ENCODE measurements at regions not wholly inside any gene's neighbourhood (a gene's known extent, or its start where the extent isn't known, plus 50 kb on each side); places are given as distances from the start of the nearest gene placed in this dataset.

- Histone ChIP-seq H3K9me3 (ENCODE audit: severe bottlenecking) (no peaks in the 10 kb centered on the region), H3K36me3 (ENCODE audit: low read depth) (no peaks in the 10 kb centered on the region), H3K4me3 (ENCODE audit: severe bottlenecking) (no peak overlapping the region), H3K27ac (ENCODE audit: poor library complexity, severe bottlenecking) (no peak overlapping the region), H3K27me3 (ENCODE audit: insufficient read depth, poor library complexity, severe bottlenecking) (no peaks in the 10 kb centered on the region), H3K4me1 (ENCODE audit: insufficient read depth, poor library complexity, severe bottlenecking) (peaks cover 5% of the 10 kb centered on the region)
- no peak for ATAC-seq (ENCODE audit: low read depth)
- TF ChIP-seq CTCF (IDR thresholded peaks at IDR 0.05; ENCODE audit: poor library complexity, severe bottlenecking) = no peak
- DNase-seq (ENCODE audit: low spot score) = no peak
Measured at GRCh38 chr4:165720411-165721082, 152.5 kb upstream of the TLL1 start.

DNA sequence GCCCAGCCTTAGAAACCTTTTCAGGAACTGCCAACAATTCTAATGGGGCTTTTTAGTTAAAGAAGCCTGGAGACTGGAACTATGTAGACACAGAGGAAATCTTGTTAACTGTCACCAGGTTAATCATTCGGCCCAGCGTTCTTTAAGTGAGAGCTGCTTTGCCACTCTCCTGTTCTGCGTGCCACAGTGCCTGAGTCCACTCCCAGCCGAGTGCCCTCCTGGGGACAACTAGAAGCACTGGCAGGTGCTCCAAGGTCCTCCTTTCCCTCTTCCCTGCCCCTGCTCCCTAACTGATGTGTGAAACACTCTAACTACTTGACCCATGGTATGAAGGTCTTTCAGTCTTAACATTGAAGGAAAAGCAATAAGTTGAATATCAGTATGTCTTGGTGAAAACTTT lies 151.2 kb upstream of the TLL1 start:
- peaks cover 5% of the 10 kb centered on the region for H3K4me1 ChIP-seq (ENCODE audit: insufficient read depth, poor library complexity, severe bottlenecking)
- no peak for TF ChIP-seq CTCF (IDR thresholded peaks at IDR 0.05; ENCODE audit: poor library complexity, severe bottlenecking)
- ATAC-seq (ENCODE audit: low read depth) (no peak), DNase-seq (ENCODE audit: low spot score) (no peak)
- no peak overlapping the region for H3K27ac ChIP-seq (ENCODE audit: poor library complexity, severe bottlenecking)
- no peaks in the 10 kb centered on the region for H3K27me3 ChIP-seq (ENCODE audit: insufficient read depth, poor library complexity, severe bottlenecking)
- H3K4me3 ChIP-seq (ENCODE audit: severe bottlenecking) = no peak overlapping the region
- no peaks in the 10 kb centered on the region for H3K9me3 ChIP-seq (ENCODE audit: severe bottlenecking)
- H3K36me3 ChIP-seq (ENCODE audit: low read depth) = no peaks in the 10 kb centered on the region

- no peak for TF ChIP-seq CTCF (IDR thresholded peaks at IDR 0.05; ENCODE audit: poor library complexity, severe bottlenecking)
- H3K27ac ChIP-seq (ENCODE audit: poor library complexity, severe bottlenecking) = no peak overlapping the region
- no peak overlapping the region for H3K4me3 ChIP-seq (ENCODE audit: severe bottlenecking)
- H3K4me1 ChIP-seq (ENCODE audit: insufficient read depth, poor library complexity, severe bottlenecking) = peaks cover 5% of the 10 kb centered on the region
- H3K27me3 ChIP-seq (ENCODE audit: insufficient read depth, poor library complexity, severe bottlenecking) = no peaks in the 10 kb centered on the region
- ATAC-seq (ENCODE audit: low read depth) (no peak), DNase-seq (ENCODE audit: low spot score) (no peak)
- no peaks in the 10 kb centered on the region for H3K36me3 ChIP-seq (ENCODE audit: low read depth)
- H3K9me3 ChIP-seq (ENCODE audit: severe bottlenecking) = no peaks in the 10 kb centered on the region
Measured at GRCh38 chr4:165723051-165723795, 149.8 kb upstream of the TLL1 start.

GRCh38 chr4:165724786-165725185 lies 148.3 kb upstream of the TLL1 start:
- DNase-seq (ENCODE audit: low spot score) (no peak), ATAC-seq (ENCODE audit: low read depth) (no peak)
- no peaks in the 10 kb centered on the region for H3K27me3 ChIP-seq (ENCODE audit: insufficient read depth, poor library complexity, severe bottlenecking)
- H3K4me1 ChIP-seq (ENCODE audit: insufficient read depth, poor library complexity, severe bottlenecking) = peaks cover 5% of the 10 kb centered on the region
- H3K36me3 ChIP-seq (ENCODE audit: low read depth) = no peaks in the 10 kb centered on the region
- H3K9me3 ChIP-seq (ENCODE audit: severe bottlenecking) = no peaks in the 10 kb centered on the region
- H3K27ac ChIP-seq (ENCODE audit: poor library complexity, severe bottlenecking) = no peak overlapping the region
- no peak overlapping the region for H3K4me3 ChIP-seq (ENCODE audit: severe bottlenecking)
- TF ChIP-seq CTCF (IDR thresholded peaks at IDR 0.05; ENCODE audit: poor library complexity, severe bottlenecking) = no peak

DNA sequence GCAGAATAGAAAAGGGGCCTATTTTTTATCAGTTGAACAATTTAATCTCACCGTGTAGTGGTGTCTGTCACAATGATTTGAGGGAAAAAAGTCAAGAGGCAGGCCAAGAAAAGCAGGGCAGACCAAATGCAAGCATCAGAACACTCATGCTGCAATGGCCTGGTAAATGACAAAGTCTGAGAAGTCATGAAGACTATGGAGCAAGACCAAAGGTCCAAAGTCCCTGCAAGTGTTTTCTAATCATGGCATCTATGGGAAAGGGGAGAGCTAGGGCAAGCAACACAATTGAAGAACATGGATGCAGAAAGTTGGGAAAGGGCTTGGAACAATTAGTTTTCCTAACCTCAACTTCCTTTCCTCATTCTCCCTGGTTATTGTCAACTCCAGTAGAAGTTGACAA lies 147.7 kb upstream of the TLL1 start:
- Histone ChIP-seq H3K4me3 (ENCODE audit: severe bottlenecking) (no peak overlapping the region), H3K4me1 (ENCODE audit: insufficient read depth, poor library complexity, severe bottlenecking) (peaks cover 5% of the 10 kb centered on the region), H3K27me3 (ENCODE audit: insufficient read depth, poor library complexity, severe bottlenecking) (no peaks in the 10 kb centered on the region), H3K27ac (ENCODE audit: poor library complexity, severe bottlenecking) (no peak overlapping the region), H3K9me3 (ENCODE audit: severe bottlenecking) (no peaks in the 10 kb centered on the region), H3K36me3 (ENCODE audit: low read depth) (no peaks in the 10 kb centered on the region)
- DNase-seq (ENCODE audit: low spot score) (no peak), ATAC-seq (ENCODE audit: low read depth) (no peak)
- no peak for TF ChIP-seq CTCF (IDR thresholded peaks at IDR 0.05; ENCODE audit: poor library complexity, severe bottlenecking)

Data from RWPE2 (cell line).